Lower lobe of right lung (tissue), 2 donors: ENCODE measurements at regions not wholly inside any gene's neighbourhood (a gene's known extent, or its start where the extent isn't known, plus 50 kb on each side); places are given as distances from the start of the nearest gene placed in this dataset.

Experiments used
- ATAC-seq, 2 donors: fragments of 200-7000 bp; cut with Tn5 transposase; one replicate each; pipeline ENCODE4 v1.9.1; 2020 to 2022; ENCODE audit warnings: mild to moderate bottlenecking in 2 of 2, moderate library complexity in 2 of 2
- DNase-seq: peaks from one replicate; pipeline ENCODE4 v3.0.0-alpha.2; 2020
- H3K27ac ChIP-seq: fragments of 200-600 bp; one replicate; pipeline ENCODE4 v1.8.0; 2022
- H3K27me3 ChIP-seq: fragments of 200-600 bp; one replicate; pipeline ENCODE4 v1.8.0; 2022; ENCODE audit warnings: low read depth
- H3K36me3 ChIP-seq: fragments of 200-600 bp; one replicate; pipeline ENCODE4 v1.8.0; 2022; ENCODE audit warnings: mild to moderate bottlenecking
- H3K4me1 ChIP-seq: fragments of 200-600 bp; one replicate; pipeline ENCODE4 v1.8.0; 2022
- H3K4me3 ChIP-seq: fragments of 200-600 bp; one replicate; pipeline ENCODE4 v1.8.0; 2022; ENCODE audit warnings: mild to moderate bottlenecking
- H3K9me3 ChIP-seq: fragments of 200-600 bp; one replicate; pipeline ENCODE4 v1.8.0; 2022
- intact Hi-C: fragments of 100-400 bp; cut with DNase I; formaldehyde crosslinking; loops from one replicate; pipeline ENCODE4 v1.11.0; 2022
- TF ChIP-seq, protein P1 (sequence below): fragments of 200-600 bp; IDR thresholded peaks from one replicate; pipeline ENCODE4 v1.8.0; 2022; ENCODE audit warnings: antibody characterized with exemption, mild to moderate bottlenecking
- donor health status: DM: no; HTN: yes; CAD: no; lungs with severe emphysema.

DNA sequence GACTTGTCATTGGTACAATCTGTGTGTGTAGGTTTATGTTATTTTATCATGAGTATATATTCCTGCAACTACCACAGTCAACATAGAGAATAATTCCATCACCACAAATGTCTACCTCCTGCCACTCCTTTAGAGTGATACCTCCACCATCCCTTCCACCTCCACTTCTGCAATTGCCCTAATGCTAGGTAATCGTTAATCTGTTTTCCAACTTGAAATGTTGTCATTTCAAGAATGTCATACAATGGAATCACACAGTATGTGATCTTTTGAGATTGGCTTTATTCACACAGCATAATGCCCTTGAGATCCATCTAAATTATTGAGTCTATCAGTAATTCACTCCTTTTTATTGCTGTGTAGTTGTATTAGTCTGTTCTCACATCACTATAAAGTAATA, 414.8 kb upstream of the C16orf82 start:
- H3K4me3 ChIP-seq = no peak overlapping the region
- ATAC-seq (no peak), DNase-seq (no peak)
- no peaks in the 10 kb centered on the region for H3K36me3 ChIP-seq
- H3K27me3 ChIP-seq = no peaks in the 10 kb centered on the region
- TF ChIP-seq, protein P1, sequence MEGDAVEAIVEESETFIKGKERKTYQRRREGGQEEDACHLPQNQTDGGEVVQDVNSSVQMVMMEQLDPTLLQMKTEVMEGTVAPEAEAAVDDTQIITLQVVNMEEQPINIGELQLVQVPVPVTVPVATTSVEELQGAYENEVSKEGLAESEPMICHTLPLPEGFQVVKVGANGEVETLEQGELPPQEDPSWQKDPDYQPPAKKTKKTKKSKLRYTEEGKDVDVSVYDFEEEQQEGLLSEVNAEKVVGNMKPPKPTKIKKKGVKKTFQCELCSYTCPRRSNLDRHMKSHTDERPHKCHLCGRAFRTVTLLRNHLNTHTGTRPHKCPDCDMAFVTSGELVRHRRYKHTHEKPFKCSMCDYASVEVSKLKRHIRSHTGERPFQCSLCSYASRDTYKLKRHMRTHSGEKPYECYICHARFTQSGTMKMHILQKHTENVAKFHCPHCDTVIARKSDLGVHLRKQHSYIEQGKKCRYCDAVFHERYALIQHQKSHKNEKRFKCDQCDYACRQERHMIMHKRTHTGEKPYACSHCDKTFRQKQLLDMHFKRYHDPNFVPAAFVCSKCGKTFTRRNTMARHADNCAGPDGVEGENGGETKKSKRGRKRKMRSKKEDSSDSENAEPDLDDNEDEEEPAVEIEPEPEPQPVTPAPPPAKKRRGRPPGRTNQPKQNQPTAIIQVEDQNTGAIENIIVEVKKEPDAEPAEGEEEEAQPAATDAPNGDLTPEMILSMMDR = no peak
- intact Hi-C loops = no loop called here
- no peak overlapping the region for H3K27ac ChIP-seq
- H3K9me3 ChIP-seq = no peaks in the 10 kb centered on the region
- no peaks in the 10 kb centered on the region for H3K4me1 ChIP-seq

DNA sequence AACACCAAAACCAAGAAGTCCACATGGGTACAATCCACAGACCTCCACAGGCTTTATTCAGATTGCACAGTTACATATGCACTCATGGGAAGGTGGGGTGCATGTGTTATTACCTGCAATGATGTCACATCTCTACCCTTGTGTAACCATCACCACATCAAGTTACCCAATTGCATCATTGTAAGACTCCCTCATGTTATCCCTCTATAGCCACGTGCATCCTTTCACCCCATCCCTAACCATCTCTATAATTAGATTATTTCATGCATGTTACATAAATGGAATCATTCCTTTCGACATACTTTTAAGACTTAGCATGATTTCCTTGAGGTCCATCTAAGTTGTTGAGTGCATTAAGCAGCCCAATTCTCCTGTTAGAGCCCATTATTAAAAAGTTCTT, 408.2 kb upstream of the C16orf82 start:
- ATAC-seq = no peak
- Histone ChIP-seq H3K36me3 (no peaks in the 10 kb centered on the region), H3K4me1 (no peaks in the 10 kb centered on the region), H3K9me3 (no peaks in the 10 kb centered on the region), H3K27ac (no peak overlapping the region), H3K27me3 (no peaks in the 10 kb centered on the region), H3K4me3 (no peak overlapping the region)
- no peak for DNase-seq
- intact Hi-C loops = no loop called here
- TF ChIP-seq, protein P1 = no peak

DNA sequence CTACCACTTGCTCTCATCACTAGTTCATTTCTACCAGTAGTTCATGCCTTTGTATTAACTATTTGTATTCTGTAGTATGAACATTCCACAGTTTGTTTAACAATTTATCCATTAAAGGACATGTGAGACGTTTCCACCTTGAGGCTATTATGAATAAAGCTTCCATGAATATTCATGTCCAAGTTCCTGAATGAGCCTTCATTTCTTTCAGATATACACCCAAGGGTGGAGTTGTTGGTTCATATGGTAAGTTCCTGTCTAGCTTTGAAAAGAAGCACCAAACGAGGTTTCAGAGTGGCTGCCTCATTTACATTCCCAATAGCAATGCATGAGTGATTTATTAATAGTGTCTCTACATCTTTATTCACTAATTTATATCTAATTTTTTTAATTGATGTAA, 407.8 kb upstream of the C16orf82 start:
- H3K9me3 ChIP-seq = no peaks in the 10 kb centered on the region
- no peaks in the 10 kb centered on the region for H3K27me3 ChIP-seq
- no peaks in the 10 kb centered on the region for H3K36me3 ChIP-seq
- intact Hi-C loops = no loop called here
- TF ChIP-seq, protein P1 = no peak
- ATAC-seq (no peak), DNase-seq (no peak)
- H3K4me3 ChIP-seq = no peak overlapping the region
- H3K27ac ChIP-seq = no peak overlapping the region
- no peaks in the 10 kb centered on the region for H3K4me1 ChIP-seq

DNA sequence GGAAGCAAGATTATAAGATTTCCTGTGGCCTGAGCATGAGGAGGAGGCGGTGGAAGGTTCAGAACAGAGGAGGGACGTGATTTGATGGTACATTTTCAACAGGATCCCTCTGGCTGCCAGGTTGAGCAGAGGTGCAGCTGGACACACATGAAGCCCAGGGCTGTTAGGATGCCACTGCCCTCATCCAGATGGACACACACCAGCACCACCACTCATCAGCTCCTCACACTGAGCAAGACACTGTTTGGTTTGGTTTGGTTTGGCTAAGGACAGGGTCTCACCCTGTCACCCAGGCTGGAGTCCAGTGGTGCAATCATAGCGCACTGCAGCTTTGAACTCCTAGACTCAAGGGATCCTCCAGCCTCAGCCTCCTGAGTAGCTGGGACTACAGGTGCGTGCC, 402.6 kb upstream of the C16orf82 start:
- no peaks in the 10 kb centered on the region for H3K36me3 ChIP-seq
- H3K4me3 ChIP-seq = no peak overlapping the region
- ATAC-seq (no peak), DNase-seq (no peak)
- H3K27ac ChIP-seq = no peak overlapping the region
- intact Hi-C loops = no loop called here
- H3K27me3 ChIP-seq = no peaks in the 10 kb centered on the region
- TF ChIP-seq, protein P1 = no peak
- H3K4me1 ChIP-seq = no peaks in the 10 kb centered on the region
- H3K9me3 ChIP-seq = no peaks in the 10 kb centered on the region

DNA sequence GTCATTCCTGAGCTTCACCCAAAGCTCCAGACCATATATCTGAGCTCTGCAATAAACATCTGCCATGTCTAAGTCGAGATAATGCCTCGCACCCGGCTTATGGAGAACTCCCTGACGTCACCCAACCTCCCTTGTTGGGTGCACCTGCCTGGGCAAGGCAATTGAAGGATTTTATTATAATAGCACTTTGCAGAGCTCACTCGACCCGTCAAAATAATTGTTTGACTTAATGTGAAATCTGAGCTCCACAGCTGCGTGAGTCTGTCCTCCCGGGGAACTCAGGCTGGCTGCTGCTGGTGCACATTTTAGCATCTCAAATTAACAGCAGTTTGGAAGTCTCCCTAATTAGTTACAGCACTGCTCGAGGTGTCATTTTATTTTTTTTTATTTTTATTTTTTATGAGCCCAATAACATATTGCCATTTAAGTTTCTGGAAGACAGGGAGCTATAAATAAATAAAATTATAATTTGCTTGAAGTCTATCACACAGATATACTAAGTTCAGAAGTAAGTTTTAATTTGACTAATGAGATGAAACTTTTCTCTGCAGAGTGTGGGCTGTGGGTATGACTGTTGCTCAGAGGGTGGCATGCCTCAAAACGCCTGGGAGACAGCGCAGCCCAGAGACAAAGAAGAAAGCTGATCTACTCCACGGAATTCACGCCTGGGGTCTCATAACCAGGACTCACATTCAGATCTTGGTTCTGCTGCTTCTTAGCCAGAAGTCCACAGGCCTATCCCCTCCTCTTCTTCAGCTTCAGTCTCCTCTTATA, 401.4 kb upstream of the C16orf82 start:
- no peaks in the 10 kb centered on the region for H3K27me3 ChIP-seq
- no peak for DNase-seq
- no peak overlapping the region for H3K27ac ChIP-seq
- H3K4me1 ChIP-seq = no peaks in the 10 kb centered on the region
- no peak for ATAC-seq
- intact Hi-C loops = no loop called here
- TF ChIP-seq, protein P1 = no peak
- H3K4me3 ChIP-seq = no peak overlapping the region
- H3K9me3 ChIP-seq = no peaks in the 10 kb centered on the region
- H3K36me3 ChIP-seq = no peaks in the 10 kb centered on the region
